H1 (cell line): ENCODE measurements at regions not wholly inside any gene's neighbourhood (a gene's known extent, or its start where the extent isn't known, plus 50 kb on each side); places are given as distances from the start of the nearest gene placed in this dataset.

Source experiments
- CTCF ChIA-PET: fragments of 300-600 bp; sonication (Branson Sonifier 250); formaldehyde crosslinking; loops from one replicate; lab custom pipeline; 2021; ENCODE audit not compliant: partially characterized antibody; lab: Charles Lee
- POLR2A ChIA-PET: fragments of 300-600 bp; sonication (Branson Sonifier 250); formaldehyde crosslinking; loops from one replicate; lab custom pipeline; 2021; ENCODE audit warnings: inconsistent platforms; ENCODE audit not compliant: partially characterized antibody; lab: Charles Lee
- DNase-seq, 2 experiments: peaks; one replicate each; pipeline versions ENCODE4 v3.0.0 to v3.0.0-alpha.2; 2010 to 2022; ENCODE audit warnings: low spot score in 2 of 2, low read depth in 1 of 2, mixed read lengths in 1 of 2
- FAIRE-seq: peaks from 2 replicates; lab custom pipeline; 2011; peaks lifted over from hg19 to GRCh38; lab: Jason Lieb, UNC
- H2AFZ ChIP-seq: 2 replicates; pipeline ENCODE4 v1.8.1; 2012; ENCODE audit warnings: low read length, inconsistent platforms
- H2AK5ac ChIP-seq: 2 replicates; pipeline ENCODE4 v1.6.1; 2013; ENCODE audit warnings: low read depth, low read length
- H2BK120ac ChIP-seq: replicated peaks from 2 replicates; pipeline ENCODE3; 2013; ENCODE audit warnings: low read depth, low read length, inconsistent platforms
- H2BK12ac ChIP-seq: 2 replicates; pipeline ENCODE4 v1.6.1; 2013; ENCODE audit warnings: low read depth, low read length
- H2BK15ac ChIP-seq: 2 replicates; pipeline ENCODE4 v1.6.1; 2013; ENCODE audit warnings: low read length
- H2BK20ac ChIP-seq: 2 replicates; pipeline ENCODE4 v1.6.1; 2013; ENCODE audit warnings: low read length
- H2BK5ac ChIP-seq: 2 replicates; pipeline ENCODE4 v1.6.1; 2013; ENCODE audit warnings: low read depth, low read length
- H3K14ac ChIP-seq: 2 replicates; pipeline ENCODE4 v1.6.1; 2013; ENCODE audit warnings: inconsistent platforms; ENCODE audit not compliant: insufficient read length
- H3K18ac ChIP-seq: 2 replicates; pipeline ENCODE4 v1.6.1; 2013; ENCODE audit warnings: low read length; ENCODE audit errors: extremely low read depth
- H3K23ac ChIP-seq: 2 replicates; pipeline ENCODE4 v1.6.1; 2013; ENCODE audit warnings: inconsistent platforms; ENCODE audit not compliant: insufficient read length
- H3K23me2 ChIP-seq: 2 replicates; pipeline ENCODE4 v1.6.1; 2013; ENCODE audit warnings: low read depth, low read length
- H3K27ac ChIP-seq: 2 replicates; pipeline ENCODE4 v1.6.1; 2011; ENCODE audit warnings: low read depth, low read length, inconsistent platforms
- H3K27me3 ChIP-seq, 4 experiments: replicated peaks in 1 of 4; 1 replicate in 1 of 4; 2 replicates in 3 of 4; pipeline versions ENCODE4 v1.6.1 to v1.8.1; 2011 to 2013; ENCODE audit warnings: low read length in 3 of 4, mild to moderate bottlenecking in 3 of 4, inconsistent platforms in 2 of 4, mixed read lengths in 2 of 4, moderate library complexity in 1 of 4; ENCODE audit not compliant: control insufficient read depth in 3 of 4, insufficient read depth in 3 of 4; ENCODE audit errors: extremely low read depth in 1 of 4
- H3K36me3 ChIP-seq, 4 experiments: 2 replicates each; pipeline versions ENCODE4 v1.6.1 to v1.8.1; 2011 to 2013; ENCODE audit warnings: mild to moderate bottlenecking in 4 of 4, low read length in 3 of 4, moderate library complexity in 2 of 4, control low read depth in 1 of 4, inconsistent platforms in 1 of 4; ENCODE audit not compliant: insufficient read depth in 4 of 4, control insufficient read depth in 2 of 4
- H3K4ac ChIP-seq: replicated peaks from 2 replicates; pipeline ENCODE3; 2013; ENCODE audit warnings: low read length, low read depth, mixed read lengths, inconsistent platforms; ENCODE audit not compliant: insufficient read length
- H3K4me1 ChIP-seq, 4 experiments: replicated peaks in 1 of 4; 1 replicate in 1 of 4; 2 replicates in 3 of 4; pipeline versions ENCODE4 v1.6.1 to v1.8.1; 2011 to 2013; ENCODE audit warnings: low read length in 3 of 4, inconsistent platforms in 2 of 4, mixed read lengths in 1 of 4; ENCODE audit not compliant: insufficient read depth in 4 of 4, control insufficient read depth in 3 of 4
- H3K4me2 ChIP-seq, 2 experiments: 2 replicates each; pipeline versions ENCODE4 v1.6.1 to v1.8.1; 2011 to 2013; ENCODE audit warnings: low read depth in 2 of 2, low read length in 2 of 2, control low read depth in 1 of 2, inconsistent platforms in 1 of 2, mild to moderate bottlenecking in 1 of 2; ENCODE audit not compliant: insufficient read depth in 1 of 2
- H3K4me3 ChIP-seq, 4 experiments: fragments of 200-600, 300-600 bp in 1 of 4; sonication (generic), shearing (Covaris generic), sonication (Bioruptor Twin) in 1 of 4; 2 replicates each; pipeline versions ENCODE4 v1.5.1 to v1.8.1; 2011 to 2016; ENCODE audit warnings: low read length in 4 of 4, low read depth in 3 of 4, control low read depth in 2 of 4, inconsistent platforms in 2 of 4, mild to moderate bottlenecking in 2 of 4, mixed read lengths in 1 of 4, moderate library complexity in 1 of 4; ENCODE audit not compliant: insufficient read depth in 2 of 4; ENCODE audit errors: extremely low read depth in 1 of 4
- H3K56ac ChIP-seq: replicated peaks from 2 replicates; pipeline ENCODE3; 2013; ENCODE audit warnings: low read depth, mild to moderate bottlenecking, mixed read lengths, low read length, inconsistent platforms; ENCODE audit not compliant: insufficient read length
- H3K79me1 ChIP-seq: 2 replicates; pipeline ENCODE4 v1.6.1; 2013; ENCODE audit warnings: low read depth, low read length, control low read depth
- H3K79me2 ChIP-seq, 2 experiments: 2 replicates each; pipeline versions ENCODE4 v1.6.1 to v1.8.1; 2012 to 2013; ENCODE audit warnings: low read length in 2 of 2, mild to moderate bottlenecking in 2 of 2, inconsistent platforms in 1 of 2; ENCODE audit not compliant: insufficient read depth in 2 of 2, control insufficient read depth in 1 of 2
- H3K9ac ChIP-seq, 4 experiments: replicated peaks in 1 of 4; 1 replicate in 1 of 4; 2 replicates in 3 of 4; pipeline versions ENCODE4 v1.6.1 to v1.8.1; 2011 to 2013; ENCODE audit warnings: low read depth in 3 of 4, low read length in 3 of 4, control low read depth in 2 of 4, mild to moderate bottlenecking in 2 of 4, moderate library complexity in 2 of 4, inconsistent platforms in 1 of 4; ENCODE audit errors: extremely low read depth in 1 of 4
- H3K9me3 ChIP-seq, 2 experiments: 2 replicates each; pipeline versions ENCODE4 v1.6.1 to v1.8.1; 2012 to 2013; ENCODE audit warnings: mild to moderate bottlenecking in 2 of 2, moderate library complexity in 2 of 2, control low read depth in 1 of 2, inconsistent platforms in 1 of 2, low read depth in 1 of 2, low read length in 1 of 2, mixed read lengths in 1 of 2; ENCODE audit not compliant: insufficient read depth in 2 of 2
- H4K20me1 ChIP-seq, 2 experiments: replicated peaks in 1 of 2; 2 replicates each; pipeline versions ENCODE3 to v1.8.1; 2011 to 2013; ENCODE audit warnings: inconsistent platforms in 2 of 2, low read length in 2 of 2, mild to moderate bottlenecking in 1 of 2; ENCODE audit not compliant: insufficient read depth in 2 of 2, control insufficient read depth in 1 of 2
- H4K5ac ChIP-seq: 2 replicates; pipeline ENCODE4 v1.6.1; 2013; ENCODE audit warnings: low read length, low read depth, mixed read lengths, inconsistent platforms; ENCODE audit not compliant: insufficient read length
- H4K8ac ChIP-seq: 2 replicates; pipeline ENCODE4 v1.8.0; 2013; ENCODE audit warnings: mild to moderate bottlenecking, moderate library complexity, low read length, inconsistent platforms; ENCODE audit not compliant: insufficient read depth; ENCODE audit errors: extremely low read depth
- H4K91ac ChIP-seq: replicated peaks from 2 replicates; pipeline ENCODE3; 2013; ENCODE audit warnings: low read length, mixed read lengths, inconsistent platforms; ENCODE audit not compliant: insufficient read length
- ATF2 ChIP-seq: IDR thresholded peaks from 2 replicates; pipeline ENCODE4 v1.6.1; 2012; ENCODE audit warnings: low read length, inconsistent platforms
- KDM1A ChIP-seq: fragments of 200-600, 300-600 bp; sonication (generic); IDR thresholded peaks from 2 replicates; pipeline ENCODE4 v1.7.1; 2016; ENCODE audit warnings: mild to moderate bottlenecking, low read length, borderline replicate concordance
- RFX5 ChIP-seq: IDR thresholded peaks from 2 replicates; pipeline ENCODE4 v1.6.1; 2011; ENCODE audit warnings: low read depth, low read length, improper control_type of control experiment, borderline replicate concordance
- RNF2 ChIP-seq: fragments of 200-900, 300-1000 bp; sonication (generic); IDR thresholded peaks from 2 replicates; pipeline ENCODE4 v1.7.1; 2016; ENCODE audit warnings: borderline replicate concordance, low read depth, mild to moderate bottlenecking, antibody characterized with exemption, low read length; ENCODE audit not compliant: poor library complexity, severe bottlenecking; ENCODE audit errors: missing control alignments
- SP1 ChIP-seq: IDR thresholded peaks from 2 replicates; pipeline ENCODE4 v1.6.1; 2011; ENCODE audit warnings: low read depth, low read length
- TCF12 ChIP-seq: IDR thresholded peaks from 2 replicates; pipeline ENCODE4 v1.6.1; 2011; ENCODE audit warnings: low read depth, mild to moderate bottlenecking, low read length
- ZNF274 ChIP-seq: IDR thresholded peaks from 2 replicates; pipeline ENCODE4 v1.7.0; 2012; ENCODE audit warnings: low read length, borderline replicate concordance; ENCODE audit errors: extremely low read depth
- whole genome bisulfite sequencing, 2 experiments: shearing (Covaris generic) in 1 of 2; methylation state at CpG; one replicate each; pipeline versions ENCODE4 v1.1.6 to v1.1.7; 2013 to 2015; ENCODE audit warnings: low lambda C conversion rate in 2 of 2, mixed read lengths in 2 of 2, inconsistent platforms in 1 of 2, low coverage in 1 of 2, missing lambda C conversion rate in 1 of 2; ENCODE audit not compliant: insufficient replicate concordance in 2 of 2, insufficient coverage in 1 of 2, insufficient read length in 1 of 2; ENCODE audit errors: extremely low coverage in 1 of 2, missing lambda C conversion rate in 1 of 2; 5-methylcytosine and 5-hydroxymethylcytosine counted together

GRCh38 chrX:42695800-42696358, 82.1 kb downstream of the PPP1R2C start:
- no peaks in the 10 kb centered on the region for H3K9me3 ChIP-seq
- no peak for TF ChIP-seq KDM1A
- TF ChIP-seq TCF12, result no peak
- no peak for TF ChIP-seq ZNF274
- no peak for TF ChIP-seq RFX5
- TF ChIP-seq SP1, result no peak
- no peak for TF ChIP-seq RNF2
- TF ChIP-seq ATF2, result no peak
- no peak overlapping the region for H3K27ac ChIP-seq
- H3K4me1 ChIP-seq, result no peaks in the 10 kb centered on the region
- ChIA-PET POLR2A (no interaction called here), CTCF (interaction anchor here (2.0 kb wide), 1 partner anchor 19 kb away, joined by 4 read pairs; no protein-coding TSS in a partner anchor)
- no peak overlapping the region for H2BK15ac ChIP-seq
- DNase-seq (no peak), FAIRE-seq (no peak)
- H3K23me2 ChIP-seq, result no peaks in the 10 kb centered on the region
- no peak overlapping the region for H3K56ac ChIP-seq
- no peak overlapping the region for H4K5ac ChIP-seq
- no peak overlapping the region for H2BK20ac ChIP-seq
- no peak overlapping the region for H3K4ac ChIP-seq
- H3K18ac ChIP-seq, result no peak overlapping the region; the same call in 1 of the 2 replicates
- H3K4me2 ChIP-seq, result no peak overlapping the region
- no peak overlapping the region for H3K9ac ChIP-seq
- no peak overlapping the region for H2AFZ ChIP-seq
- H3K79me1 ChIP-seq, result no peaks in the 10 kb centered on the region
- H3K79me2 ChIP-seq, result no peaks in the 10 kb centered on the region
- no peak overlapping the region for H3K23ac ChIP-seq
- H2AK5ac ChIP-seq, result no peak overlapping the region
- 82% methylated on average over 4 of the region's 4 CpGs; no CpG with 5 or more reads in 1 of the 2 experiments for WGBS, 2 experiments
- H4K91ac ChIP-seq, result no peak overlapping the region
- H2BK120ac ChIP-seq, result no peak overlapping the region
- no peak overlapping the region for H2BK12ac ChIP-seq
- no peaks in the 10 kb centered on the region for H3K27me3 ChIP-seq
- no peaks in the 10 kb centered on the region for H3K36me3 ChIP-seq
- H4K20me1 ChIP-seq, result no peaks in the 10 kb centered on the region
- no peak overlapping the region for H3K4me3 ChIP-seq
- no peak overlapping the region for H3K14ac ChIP-seq
- no peak overlapping the region for H2BK5ac ChIP-seq
- no peak overlapping the region for H4K8ac ChIP-seq
